Glomerular visceral epithelial cell (primary cell): ENCODE measurements at regions not wholly inside any gene's neighbourhood (a gene's known extent, or its start where the extent isn't known, plus 50 kb on each side); places are given as distances from the start of the nearest gene placed in this dataset.
"Not testable (repeated sequence)": the region's sequence is repeated elsewhere in the genome, so short reads cannot be mapped to it uniquely, and the experiment has no call there.

ENCODE experiments used
- DNase-seq: peaks from one replicate; pipeline ENCODE4 v3.0.0-alpha.2; 2016; ENCODE audit errors: extremely low spot score

GRCh38 chr16:13708347-13709120, 211.4 kb upstream of the ERCC4 start:
- DNase-seq = no peak

- no peak for DNase-seq
These were observed 201.2 kb upstream of the ERCC4 start for GRCh38 chr16:13718748-13719147.

GRCh38 chr16:13727943-13728342, 192.0 kb upstream of the ERCC4 start:
- no peak for DNase-seq

GRCh38 chr16:13733561-13733960, 186.4 kb upstream of the ERCC4 start:
- DNase-seq = peak; percentile 0

DNA sequence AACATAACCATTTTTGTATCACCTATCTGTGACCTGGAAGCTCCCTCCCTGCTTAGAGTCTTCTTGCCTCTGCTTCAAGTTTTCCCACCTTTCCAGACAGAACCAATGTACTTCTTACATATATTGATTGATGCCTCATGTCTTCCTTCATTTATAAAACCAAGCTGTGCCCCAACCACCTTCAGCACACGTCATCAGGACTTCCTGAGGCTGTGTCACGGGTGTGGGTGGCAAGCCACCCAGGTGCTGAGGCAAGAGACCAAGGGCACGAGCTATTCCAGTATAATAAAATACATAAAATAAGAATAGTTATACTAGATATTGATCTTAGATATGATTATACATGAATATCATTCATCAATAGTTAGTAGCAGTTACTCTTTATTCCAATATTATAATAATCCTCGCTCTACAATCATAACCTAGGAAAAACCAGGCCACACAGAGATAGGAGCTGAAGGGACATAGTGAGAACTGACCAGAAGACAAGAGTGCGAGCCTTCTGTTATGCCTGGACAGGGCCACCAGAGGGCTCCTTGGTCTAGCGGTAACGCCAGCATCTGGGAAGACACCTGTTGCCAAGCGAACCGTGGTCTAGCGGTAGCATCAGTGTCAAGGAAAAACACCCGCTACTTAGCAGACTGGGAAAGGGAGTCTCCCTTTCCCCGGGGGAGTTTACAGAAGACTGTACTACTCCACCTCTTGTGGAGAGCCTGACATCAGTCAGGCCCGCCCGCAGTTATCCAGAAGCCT, 180.2 kb upstream of the ERCC4 start:
- not testable (repeated sequence) for DNase-seq

GRCh38 chr16:13742928-13743327, 177.0 kb upstream of the ERCC4 start:
- DNase-seq = no peak

GRCh38 chr16:13743571-13743970, 176.4 kb upstream of the ERCC4 start:
- DNase-seq = no peak

GRCh38 chr16:13756411-13757140, 163.4 kb upstream of the ERCC4 start:
- no peak for DNase-seq

DNA sequence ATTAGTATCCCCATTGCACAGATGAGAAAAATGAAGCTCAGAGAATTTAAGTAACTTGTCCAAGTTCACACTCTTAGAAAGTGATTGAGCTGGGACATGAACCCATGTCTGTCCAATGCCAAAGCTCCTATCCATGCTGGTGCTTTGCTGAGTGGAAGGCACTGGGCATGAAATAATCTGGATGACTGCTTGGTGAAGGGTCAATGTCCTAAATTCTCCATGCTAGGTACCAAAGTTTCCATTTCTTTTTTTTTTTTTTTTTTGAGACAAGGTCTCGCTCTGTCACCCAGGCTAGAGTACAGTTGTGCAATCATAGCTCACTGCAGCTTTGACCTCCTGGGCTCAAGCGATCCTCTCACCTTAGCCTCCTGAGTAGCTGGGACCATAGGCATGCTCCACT, 153.6 kb upstream of the ERCC4 start:
- DNase-seq = no peak

GRCh38 chr16:13767215-13767614, 152.7 kb upstream of the ERCC4 start:
- peak; percentile 53 for DNase-seq

- no peak for DNase-seq
These were observed 151.5 kb upstream of the ERCC4 start for GRCh38 chr16:13768471-13768870.

- DNase-seq = no peak
These were observed 149.5 kb upstream of the ERCC4 start for GRCh38 chr16:13770436-13770835.

DNA sequence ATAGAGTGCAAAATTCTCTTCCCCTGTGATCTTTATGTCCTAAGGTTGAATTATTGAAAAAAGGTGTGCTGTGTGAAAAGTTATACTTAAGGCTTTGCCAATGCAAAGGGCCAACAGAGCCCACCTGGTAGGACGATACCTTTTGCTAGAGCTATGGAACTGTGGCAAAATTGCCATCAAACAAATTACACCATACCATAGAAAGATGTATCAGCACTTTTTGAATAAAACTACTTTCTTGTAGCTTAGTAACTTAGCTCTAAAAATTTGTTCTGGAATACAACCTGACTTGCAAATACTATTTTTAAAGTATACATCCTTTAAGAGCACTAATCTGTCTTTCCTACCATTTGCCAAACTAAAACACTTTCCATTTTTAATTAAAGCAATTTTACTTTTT, 147.2 kb upstream of the ERCC4 start:
- DNase-seq = no peak

DNA sequence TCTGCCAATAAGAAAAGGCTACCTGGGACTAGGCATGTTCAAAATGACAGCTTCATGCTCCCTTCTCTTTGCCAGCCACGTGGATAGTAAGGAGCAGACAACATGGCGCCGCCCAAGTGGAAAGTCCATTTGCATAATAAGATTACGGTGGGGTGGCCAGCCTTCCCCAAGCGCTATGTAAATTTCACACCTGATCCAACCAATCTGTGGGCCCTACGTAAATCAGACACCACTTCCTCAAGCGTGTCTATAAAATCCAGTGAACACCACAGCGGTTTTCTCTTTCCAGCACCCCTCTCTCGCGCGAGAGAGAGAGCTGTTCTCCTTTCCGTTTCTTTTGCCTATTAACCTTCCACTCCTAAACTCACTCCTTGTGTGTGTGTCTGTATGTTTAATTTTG, 140.3 kb upstream of the ERCC4 start:
- DNase-seq = no peak

DNA sequence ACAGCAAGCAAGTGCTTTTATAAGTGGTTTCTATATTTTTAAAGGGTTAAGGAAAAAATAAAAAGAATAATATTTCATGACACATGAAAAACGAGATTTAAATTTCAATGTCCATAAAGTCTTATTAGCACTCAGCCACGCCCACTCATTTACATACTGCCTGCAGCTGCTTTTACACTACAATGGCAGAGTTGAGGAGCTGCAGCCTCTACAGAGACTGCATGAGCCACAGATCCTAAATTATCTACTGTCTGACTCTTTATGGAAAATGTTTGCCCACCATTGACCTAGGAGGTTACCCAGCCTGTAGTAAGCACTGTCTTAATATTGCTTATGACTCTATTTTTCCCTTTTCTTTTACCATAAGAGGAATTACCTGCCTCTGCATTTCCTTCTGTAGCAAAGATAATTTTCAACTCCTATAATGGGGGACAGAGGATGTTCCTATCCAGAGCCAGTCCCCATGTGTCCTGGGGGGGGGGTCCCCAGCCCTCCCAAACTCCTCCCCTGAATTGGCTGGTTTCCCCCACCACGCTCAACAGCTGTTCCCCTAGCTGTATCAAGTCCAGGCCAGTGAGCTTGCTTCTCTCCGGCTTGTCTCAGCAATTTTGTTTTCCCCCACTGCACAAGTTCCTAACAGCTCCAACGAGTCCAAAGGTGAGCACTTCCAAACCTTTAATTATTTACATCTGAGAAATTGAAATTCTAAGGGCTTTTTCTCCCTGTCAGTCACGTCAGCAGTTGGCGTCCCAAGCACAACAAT, 139.4 kb upstream of the ERCC4 start:
- DNase-seq = no peak

- DNase-seq = no peak
These were observed 138.8 kb upstream of the ERCC4 start for GRCh38 chr16:13781169-13781564.

- no peak for DNase-seq
These were observed 138.2 kb upstream of the ERCC4 start for GRCh38 chr16:13781575-13782338.

DNA sequence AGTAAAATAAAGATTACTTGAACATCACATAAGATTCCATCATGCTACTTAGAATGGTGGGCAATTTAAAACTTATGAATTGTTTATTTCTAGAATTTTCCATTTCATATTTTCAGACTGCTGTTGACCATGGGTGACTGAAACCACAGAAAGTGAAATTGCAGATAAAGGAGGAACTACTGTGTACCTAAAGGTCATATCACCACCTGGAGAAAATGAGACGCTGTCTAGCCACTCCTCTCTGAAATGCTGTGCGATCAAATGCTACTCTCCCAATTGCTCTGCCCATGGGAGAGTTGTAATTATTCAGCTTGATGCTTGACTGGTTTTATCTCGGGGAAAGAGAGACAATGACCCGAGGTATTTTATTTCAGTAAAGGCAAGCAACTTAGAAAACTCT, 128.9 kb upstream of the ERCC4 start:
- no peak for DNase-seq

DNA sequence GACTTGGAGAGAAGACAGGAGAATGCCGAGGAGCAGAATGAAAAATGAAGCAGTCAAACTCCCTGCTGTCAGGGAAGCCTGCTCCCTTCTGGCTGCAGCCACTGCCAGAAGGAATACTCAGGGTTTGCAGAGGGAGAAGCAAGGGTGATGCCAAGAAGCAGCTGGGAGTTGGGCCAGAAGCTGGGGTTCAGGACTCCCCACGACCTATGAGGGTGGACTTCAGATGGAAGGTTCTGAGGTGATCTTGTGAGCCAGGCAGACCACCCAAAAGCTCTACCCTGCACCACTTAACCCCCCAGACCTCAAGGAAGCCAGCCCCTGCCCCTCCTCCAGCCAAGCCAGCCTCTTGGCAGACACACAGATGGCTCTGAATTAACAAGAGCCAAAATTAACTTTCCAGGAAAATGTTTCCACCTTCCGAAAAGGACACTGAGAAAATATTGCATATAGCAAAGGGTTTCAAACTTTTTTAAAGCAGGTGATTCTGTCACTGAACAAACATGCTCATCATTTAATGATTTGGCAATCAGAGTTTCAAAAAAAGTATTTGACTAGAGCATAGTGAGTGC, 126.0 kb upstream of the ERCC4 start:
- DNase-seq = no peak

DNA sequence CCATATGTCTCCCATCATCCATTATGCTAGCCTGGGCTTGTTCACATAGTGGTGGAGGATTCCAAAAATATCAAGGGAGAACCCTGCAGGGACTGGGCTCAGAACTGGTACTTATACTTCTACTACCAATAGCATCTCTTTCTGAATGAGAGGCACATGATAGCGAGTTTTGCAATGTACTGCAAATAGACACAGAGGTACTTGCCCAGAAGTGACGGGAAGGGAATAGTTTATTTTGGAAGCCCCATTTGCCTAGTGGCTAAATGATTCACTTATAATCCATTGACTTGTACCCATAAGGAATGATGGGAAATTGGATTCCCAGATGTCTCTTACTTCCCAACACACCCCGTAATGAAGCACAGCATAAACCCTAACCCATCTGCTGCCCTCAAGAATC, 124.8 kb upstream of the ERCC4 start:
- no peak for DNase-seq

DNA sequence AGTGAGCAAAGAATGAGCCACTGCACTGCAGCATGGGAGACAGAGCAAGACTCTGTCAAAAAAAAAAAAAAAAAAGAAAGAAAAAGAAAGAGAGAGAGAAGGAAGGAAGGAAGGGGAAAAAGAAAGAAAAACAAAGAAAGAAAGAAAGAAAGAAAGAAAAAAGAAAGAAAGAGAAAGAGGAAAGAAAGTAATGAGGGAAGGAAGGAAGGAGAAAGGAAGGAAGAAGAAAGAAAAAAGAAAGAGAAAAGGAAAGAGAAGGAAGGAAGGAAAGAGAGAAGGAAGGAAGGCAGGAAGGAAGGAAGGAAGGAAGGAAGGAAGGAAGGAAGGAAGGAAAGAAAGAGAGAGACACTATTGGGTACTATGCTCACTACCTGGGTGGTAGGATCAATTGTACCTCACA, 122.2 kb upstream of the ERCC4 start:
- DNase-seq = no peak
